Right lobe of liver (tissue), 6 donors: ENCODE measurements at regions not wholly inside any gene's neighbourhood (a gene's known extent, or its start where the extent isn't known, plus 50 kb on each side); places are given as distances from the start of the nearest gene placed in this dataset.

Source experiments
- ATAC-seq, 4 donors: fragments of 200-7000 bp; cut with Tn5 transposase; one replicate each; pipeline ENCODE4 v1.9.1; 2020; ENCODE audit warnings: mild to moderate bottlenecking in 4 of 4, moderate library complexity in 4 of 4
- DNase-seq, 3 donors: peaks; one replicate each; pipeline ENCODE4 v3.0.0-alpha.2; 2020
- H3K27ac ChIP-seq, 3 donors: fragments of 200-600 bp; one replicate each; pipeline ENCODE4 v1.8.0; 2022
- H3K27me3 ChIP-seq, 2 donors: fragments of 200-600 bp; one replicate each; pipeline ENCODE4 v1.8.0; 2022
- H3K36me3 ChIP-seq, 4 donors: fragments of 200-600 bp; sonication (generic) in 1 of 4; one replicate each; pipeline versions ENCODE4 v1.5.1 to v1.8.0; 2017 to 2022; ENCODE audit warnings: control low read depth in 1 of 4
- H3K4me1 ChIP-seq, 4 donors: fragments of 200-600 bp; sonication (generic) in 1 of 4; one replicate each; pipeline versions ENCODE4 v1.5.1 to v1.8.0; 2017 to 2022; ENCODE audit warnings: control low read depth in 1 of 4
- H3K4me3 ChIP-seq, 3 donors: fragments of 200-600 bp; one replicate each; pipeline ENCODE4 v1.8.0; 2022
- H3K9me3 ChIP-seq, 4 donors: fragments of 200-600 bp; sonication (generic) in 1 of 4; one replicate each; pipeline versions ENCODE4 v1.5.1 to v1.8.0; 2017 to 2022; ENCODE audit warnings: control low read depth in 1 of 4
- CTCF ChIP-seq, 4 donors: fragments of 200-600 bp in 3 of 4; fragments of 450-650 bp in 1 of 4; IDR thresholded peaks; one replicate each; pipeline versions ENCODE4 v1.5.1 to v1.8.0; 2016 to 2022; ENCODE audit warnings: antibody characterized with exemption in 4 of 4, mild to moderate bottlenecking in 2 of 4
- POLR2A ChIP-seq: fragments of 450-650 bp; IDR thresholded peaks from one replicate; pipeline ENCODE4 v1.6.1; 2017; ENCODE audit warnings: antibody characterized with exemption, mild to moderate bottlenecking
- WGBS: methylation state at CpG from one replicate; pipeline ENCODE4 v1.1.6; 2018; ENCODE audit warnings: low coverage, low lambda C conversion rate; ENCODE audit not compliant: insufficient coverage; ENCODE audit errors: missing lambda C conversion rate; 5-methylcytosine and 5-hydroxymethylcytosine counted together
- intact Hi-C, 2 donors: fragments of 100-400 bp; cut with DNase I; formaldehyde crosslinking; loops; one replicate each; pipeline versions ENCODE4 v1.11.2 to v1.14.1; 2022
- donor health status: DM: no; HTN: yes; CAD: no.
- donor health status: DM: no; HTN: no; CAD: no.
- donor health status: DM: no; HTN: no; CAD: no.
- donor health status: DM: no; HTN: yes; CAD: no.
- donor health status: DM: no; HTN: yes; CAD: no.

- Histone ChIP-seq H3K36me3 (no peaks in the 10 kb centered on the region), H3K27ac (no peak overlapping the region), H3K27me3 (no peaks in the 10 kb centered on the region), H3K9me3 (no peaks in the 10 kb centered on the region), H3K4me3 (no peak overlapping the region), H3K4me1 (peaks cover 0 to 5% (median 0%) of the 10 kb centered on the region in 4 donors)
- ATAC-seq (no peak), DNase-seq (no peak)
- 69% methylated on average over 5 of the region's 7 CpGs for WGBS
- intact Hi-C loops: no loop called here
- TF ChIP-seq CTCF (IDR thresholded peaks at IDR 0.05) (no peak), POLR2A (no peak)
Measured at GRCh38 chr19:30755581-30755980, 383.4 kb downstream of the ZNF536 start.

GRCh38 chr19:30754162-30754561 is 382.0 kb downstream of the ZNF536 start:
- TF ChIP-seq CTCF (IDR thresholded peaks at IDR 0.05) (no peak), POLR2A (no peak)
- H3K36me3 ChIP-seq: no peaks in the 10 kb centered on the region
- intact Hi-C loops: no loop called here
- ATAC-seq (no peak), DNase-seq (no peak)
- no peak overlapping the region for H3K27ac ChIP-seq
- H3K4me3 ChIP-seq: no peak overlapping the region
- WGBS: 13% methylated on average over 1 of the region's 1 CpG
- peaks cover 0 to 5% (median 0%) of the 10 kb centered on the region in 4 donors for H3K4me1 ChIP-seq
- H3K27me3 ChIP-seq: no peaks in the 10 kb centered on the region
- no peaks in the 10 kb centered on the region for H3K9me3 ChIP-seq

GRCh38 chr19:30752876-30753275 is 380.7 kb downstream of the ZNF536 start:
- Histone ChIP-seq H3K9me3 (no peaks in the 10 kb centered on the region), H3K27me3 (no peaks in the 10 kb centered on the region), H3K36me3 (no peaks in the 10 kb centered on the region), H3K4me3 (no peak overlapping the region), H3K4me1 (no peaks in the 10 kb centered on the region), H3K27ac (no peak overlapping the region)
- no peak for TF ChIP-seq POLR2A
- no peak for TF ChIP-seq CTCF (IDR thresholded peaks at IDR 0.05)
- intact Hi-C loops: no loop called here
- DNase-seq (no peak), ATAC-seq (no peak)
- WGBS: 60% methylated on average over 1 of the region's 3 CpGs

GRCh38 chr19:30752201-30752600 is 380.0 kb downstream of the ZNF536 start:
- no peak overlapping the region for H3K27ac ChIP-seq
- 30% methylated on average over 5 of the region's 6 CpGs for whole genome bisulfite sequencing
- no peak for DNase-seq
- intact Hi-C loops: no loop called here
- no peaks in the 10 kb centered on the region for H3K9me3 ChIP-seq
- no peak overlapping the region for H3K4me3 ChIP-seq
- no peaks in the 10 kb centered on the region for H3K27me3 ChIP-seq
- no peaks in the 10 kb centered on the region for H3K4me1 ChIP-seq
- ATAC-seq: no peak
- H3K36me3 ChIP-seq: no peaks in the 10 kb centered on the region
- no peak for TF ChIP-seq POLR2A
- TF ChIP-seq CTCF (IDR thresholded peaks at IDR 0.05): no peak

GRCh38 chr19:30745476-30745985 is 373.3 kb downstream of the ZNF536 start:
- DNase-seq: no peak
- H3K27ac ChIP-seq: no peak overlapping the region
- H3K4me3 ChIP-seq: no peak overlapping the region
- H3K36me3 ChIP-seq: no peaks in the 10 kb centered on the region
- H3K27me3 ChIP-seq: no peaks in the 10 kb centered on the region
- intact Hi-C loops: no loop called here
- H3K9me3 ChIP-seq: no peaks in the 10 kb centered on the region
- no peak for ATAC-seq
- WGBS: 58% methylated on average over 4 of the region's 4 CpGs
- TF ChIP-seq POLR2A: no peak
- TF ChIP-seq CTCF (IDR thresholded peaks at IDR 0.05): no peak
- H3K4me1 ChIP-seq: no peaks in the 10 kb centered on the region
